ENCODE measurements at regions not wholly inside any gene's neighbourhood (a gene's known extent, or its start where the extent isn't known, plus 50 kb on each side); places are given as distances from the start of the nearest gene placed in this dataset.
A peak's percentile ranks its signal among the peaks of the same experiment; 100 is the strongest.

DNA sequence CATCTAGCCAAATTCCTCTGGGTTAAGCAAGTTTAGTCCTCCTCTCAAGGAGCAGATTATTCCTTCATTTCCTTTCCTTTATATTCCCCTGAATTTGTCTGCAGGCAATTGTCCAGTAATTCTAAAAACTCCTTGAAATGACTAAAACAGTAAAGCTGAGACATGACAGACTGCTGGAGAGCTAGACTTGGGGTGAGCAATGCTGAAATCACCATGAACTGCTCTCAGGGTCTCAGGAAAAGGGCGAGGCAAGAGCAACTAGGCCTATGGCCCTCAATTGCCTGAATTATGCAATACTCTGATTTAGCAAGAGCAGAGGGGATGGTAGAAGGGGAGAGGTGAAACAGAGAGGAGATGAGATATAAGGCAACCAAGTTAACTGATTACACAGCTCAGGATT lies 172.9 kb upstream of the NREP start:
- H3K9me2 ChIP-seq (replicated peaks; ENCODE audit: low read length): no peaks in the 10 kb centered on the region
- H3K9ac ChIP-seq (ENCODE audit: low read length): no peak overlapping the region
- H3F3A ChIP-seq (ENCODE audit: low read length, unreplicated experiment): no peaks in the 10 kb centered on the region
- DNase-seq (peak; percentile 83), ATAC-seq (peak; percentile 67)
- no peaks in the 10 kb centered on the region for H3K27me3 ChIP-seq (ENCODE audit: low read length)
- H3K36me3 ChIP-seq (ENCODE audit: low read depth, low read length): no peaks in the 10 kb centered on the region
- ChIA-PET POLR2A (ENCODE audit: unreplicated experiment) (no interaction called here), CTCF (no interaction called here)
- no peak overlapping the region for H3K4me3 ChIP-seq (ENCODE audit: low read length)
- peaks cover 26% of the 10 kb centered on the region for H3K4me1 ChIP-seq (ENCODE audit: insufficient read depth, low read length)
- no peak overlapping the region for H2AFZ ChIP-seq (ENCODE audit: low read length)
- TF ChIP-seq EZH2 (IDR thresholded peaks at IDR 0.05; ENCODE audit: low read length, unreplicated experiment) (no peak), EZH2phosphoT487 (IDR thresholded peaks at IDR 0.05; ENCODE audit: borderline replicate concordance, low read length) (no peak)
- TF ChIP-seq, protein P1, sequence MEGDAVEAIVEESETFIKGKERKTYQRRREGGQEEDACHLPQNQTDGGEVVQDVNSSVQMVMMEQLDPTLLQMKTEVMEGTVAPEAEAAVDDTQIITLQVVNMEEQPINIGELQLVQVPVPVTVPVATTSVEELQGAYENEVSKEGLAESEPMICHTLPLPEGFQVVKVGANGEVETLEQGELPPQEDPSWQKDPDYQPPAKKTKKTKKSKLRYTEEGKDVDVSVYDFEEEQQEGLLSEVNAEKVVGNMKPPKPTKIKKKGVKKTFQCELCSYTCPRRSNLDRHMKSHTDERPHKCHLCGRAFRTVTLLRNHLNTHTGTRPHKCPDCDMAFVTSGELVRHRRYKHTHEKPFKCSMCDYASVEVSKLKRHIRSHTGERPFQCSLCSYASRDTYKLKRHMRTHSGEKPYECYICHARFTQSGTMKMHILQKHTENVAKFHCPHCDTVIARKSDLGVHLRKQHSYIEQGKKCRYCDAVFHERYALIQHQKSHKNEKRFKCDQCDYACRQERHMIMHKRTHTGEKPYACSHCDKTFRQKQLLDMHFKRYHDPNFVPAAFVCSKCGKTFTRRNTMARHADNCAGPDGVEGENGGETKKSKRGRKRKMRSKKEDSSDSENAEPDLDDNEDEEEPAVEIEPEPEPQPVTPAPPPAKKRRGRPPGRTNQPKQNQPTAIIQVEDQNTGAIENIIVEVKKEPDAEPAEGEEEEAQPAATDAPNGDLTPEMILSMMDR (conservative IDR thresholded peaks at IDR 0.05; ENCODE audit: low read depth, low read length): no peak
- no peaks in the 10 kb centered on the region for H3K79me2 ChIP-seq (ENCODE audit: low read length)
- intact Hi-C loops (cut with micrococcal nuclease): no loop called here
- no peaks in the 10 kb centered on the region for H4K20me1 ChIP-seq (ENCODE audit: low read length)
- peak overlapping the region; percentile 16; the same call in 1 of the 2 replicates for H3K4me2 ChIP-seq (ENCODE audit: low read length)
- BruUV-seq (replicated peaks): no TSS peak
- no peaks in the 10 kb centered on the region for H3K9me3 ChIP-seq (ENCODE audit: low read length)
- H3K27ac ChIP-seq (ENCODE audit: low read length): peak overlapping the region; percentile 47

DNA sequence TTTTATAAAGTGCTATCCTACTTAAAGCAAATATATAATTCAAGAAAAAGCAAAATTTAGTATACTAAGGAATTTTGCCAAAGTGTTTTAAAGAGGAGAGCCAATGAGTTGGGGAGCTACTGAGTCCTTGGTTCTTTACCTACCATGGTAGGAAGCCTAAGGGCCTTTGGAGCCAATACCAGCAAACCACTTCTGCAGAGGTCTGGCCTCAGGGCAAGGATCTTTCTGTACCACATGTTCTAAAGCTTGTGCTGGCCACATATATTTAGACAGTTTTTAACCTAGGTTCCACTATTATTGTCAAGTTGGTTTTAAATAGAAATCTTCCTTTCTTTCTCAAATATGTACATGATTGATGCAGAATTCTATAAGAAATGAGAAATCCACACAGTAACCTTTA lies 172.3 kb upstream of the NREP start:
- intact Hi-C loops (cut with micrococcal nuclease): no loop called here
- H3K4me2 ChIP-seq (ENCODE audit: low read length): peak overlapping the region; percentile 16; the same call in 1 of the 2 replicates
- TF ChIP-seq EZH2phosphoT487 (IDR thresholded peaks at IDR 0.05; ENCODE audit: borderline replicate concordance, low read length) (no peak), EZH2 (IDR thresholded peaks at IDR 0.05; ENCODE audit: low read length, unreplicated experiment) (no peak)
- TF ChIP-seq, protein P1 (conservative IDR thresholded peaks at IDR 0.05; ENCODE audit: low read depth, low read length): no peak
- no peaks in the 10 kb centered on the region for H3K36me3 ChIP-seq (ENCODE audit: low read depth, low read length)
- BruUV-seq (replicated peaks): no TSS peak
- H3K4me3 ChIP-seq (ENCODE audit: low read length): no peak overlapping the region
- no peaks in the 10 kb centered on the region for H3K9me2 ChIP-seq (replicated peaks; ENCODE audit: low read length)
- no peaks in the 10 kb centered on the region for H4K20me1 ChIP-seq (ENCODE audit: low read length)
- peak overlapping the region; percentile 47 for H3K27ac ChIP-seq (ENCODE audit: low read length)
- H3F3A ChIP-seq (ENCODE audit: low read length, unreplicated experiment): no peaks in the 10 kb centered on the region
- peaks cover 26% of the 10 kb centered on the region for H3K4me1 ChIP-seq (ENCODE audit: insufficient read depth, low read length)
- no peaks in the 10 kb centered on the region for H3K9me3 ChIP-seq (ENCODE audit: low read length)
- H2AFZ ChIP-seq (ENCODE audit: low read length): no peak overlapping the region
- no peak overlapping the region for H3K9ac ChIP-seq (ENCODE audit: low read length)
- H3K27me3 ChIP-seq (ENCODE audit: low read length): no peaks in the 10 kb centered on the region
- CTCF ChIA-PET: no interaction called here
- POLR2A ChIA-PET (ENCODE audit: unreplicated experiment): no interaction called here
- ATAC-seq (no peak), DNase-seq (no peak)
- no peaks in the 10 kb centered on the region for H3K79me2 ChIP-seq (ENCODE audit: low read length)

DNA sequence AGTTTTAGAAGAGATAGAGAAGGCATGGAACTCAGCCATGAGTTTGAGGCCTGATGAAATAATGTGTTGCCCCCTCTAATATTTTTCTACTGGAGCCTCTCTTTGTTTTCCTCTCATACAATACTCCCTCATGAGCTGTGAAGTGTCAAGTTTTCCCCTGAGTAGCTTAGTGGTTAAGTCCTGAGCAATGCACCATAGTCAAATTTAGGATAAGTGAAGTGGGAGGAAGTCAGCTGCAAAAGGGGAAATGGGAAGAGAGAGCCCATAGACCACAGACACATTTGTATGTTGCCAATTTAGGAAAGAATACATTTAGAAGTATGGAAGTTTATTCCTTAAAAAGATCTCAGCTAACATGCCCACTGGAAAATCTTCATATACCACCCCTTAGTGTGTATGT lies 171.5 kb upstream of the NREP start:
- CTCF ChIA-PET: no interaction called here
- BruUV-seq (replicated peaks): no TSS peak

More for the DNA sequence above, 171.5 kb upstream of the NREP start:
- no peak overlapping the region for H2AFZ ChIP-seq (ENCODE audit: low read length)
- TF ChIP-seq EZH2 (IDR thresholded peaks at IDR 0.05; ENCODE audit: low read length, unreplicated experiment) (no peak), EZH2phosphoT487 (IDR thresholded peaks at IDR 0.05; ENCODE audit: borderline replicate concordance, low read length) (no peak)
- TF ChIP-seq, protein P1 (conservative IDR thresholded peaks at IDR 0.05; ENCODE audit: low read depth, low read length): no peak
- H3K4me3 ChIP-seq (ENCODE audit: low read length): no peak overlapping the region
- intact Hi-C loops (cut with micrococcal nuclease): no loop called here
- H3K4me1 ChIP-seq (ENCODE audit: insufficient read depth, low read length): peaks cover 26% of the 10 kb centered on the region
- no peak overlapping the region for H3K27ac ChIP-seq (ENCODE audit: low read length)
- ATAC-seq: no peak
- no peaks in the 10 kb centered on the region for H4K20me1 ChIP-seq (ENCODE audit: low read length)
- no peaks in the 10 kb centered on the region for H3K79me2 ChIP-seq (ENCODE audit: low read length)
- H3K9me2 ChIP-seq (replicated peaks; ENCODE audit: low read length): no peaks in the 10 kb centered on the region
- no peaks in the 10 kb centered on the region for H3K36me3 ChIP-seq (ENCODE audit: low read depth, low read length)
- H3K9ac ChIP-seq (ENCODE audit: low read length): no peak overlapping the region
- no peak overlapping the region for H3K4me2 ChIP-seq (ENCODE audit: low read length)
- H3K27me3 ChIP-seq (ENCODE audit: low read length): no peaks in the 10 kb centered on the region
- no peak for DNase-seq
- no peaks in the 10 kb centered on the region for H3K9me3 ChIP-seq (ENCODE audit: low read length)
- POLR2A ChIA-PET (ENCODE audit: unreplicated experiment): no interaction called here
- no peaks in the 10 kb centered on the region for H3F3A ChIP-seq (ENCODE audit: low read length, unreplicated experiment)
